ENCODE measurements at regions not wholly inside any gene's neighbourhood (a gene's known extent, or its start where the extent isn't known, plus 50 kb on each side); places are given as distances from the start of the nearest gene placed in this dataset.

DNA sequence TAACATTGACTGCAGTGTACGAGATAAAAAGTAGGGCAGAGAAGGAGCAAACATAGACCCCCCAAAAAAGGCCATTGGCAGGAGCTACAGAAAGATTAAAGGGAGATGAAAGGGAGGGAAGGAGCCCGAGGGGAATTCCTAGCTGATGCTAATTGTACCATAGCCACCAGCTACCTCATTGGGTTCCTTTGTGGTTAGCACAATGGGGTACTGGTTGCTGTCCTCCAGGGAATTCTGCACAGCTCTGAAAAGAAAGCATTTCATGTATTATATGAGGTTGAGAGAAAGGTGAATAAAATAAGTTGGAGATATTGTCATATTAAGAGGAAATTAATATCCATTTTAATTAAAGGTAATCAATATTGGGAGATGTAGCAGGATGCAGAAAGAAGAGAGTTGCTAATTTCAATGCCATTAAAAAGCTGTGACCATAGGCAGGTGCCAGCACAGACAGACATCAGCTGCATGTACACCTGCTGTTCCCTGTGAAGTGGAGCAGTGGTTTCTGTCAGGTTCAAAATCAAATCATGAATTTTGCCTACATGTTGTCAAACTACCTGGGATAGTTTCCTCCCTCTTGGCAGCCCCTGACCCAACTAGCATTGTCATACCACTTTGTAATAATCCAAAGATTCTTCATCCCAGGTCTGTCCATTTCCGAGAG is 185.4 kb upstream of the DLGAP1 start:
- no peaks in the 10 kb centered on the region for H3K27me3 ChIP-seq (ENCODE audit: control insufficient read depth, insufficient read depth, low read length)
- no peaks in the 10 kb centered on the region for H3K9me3 ChIP-seq (ENCODE audit: control insufficient read depth, insufficient read depth, low read depth, low read length)
- no peaks in the 10 kb centered on the region for H3K36me3 ChIP-seq (ENCODE audit: control insufficient read depth, insufficient read depth, low read length)
- H3K27ac ChIP-seq (ENCODE audit: low read depth, low read length) = no peak overlapping the region
- no peak overlapping the region for H3K9ac ChIP-seq (ENCODE audit: low read length)
- no peak overlapping the region for H3K4me3 ChIP-seq (ENCODE audit: low read depth, low read length)
- no peaks in the 10 kb centered on the region for H3K4me1 ChIP-seq (ENCODE audit: control insufficient read depth, insufficient read depth, low read length)

GRCh38 chr18:4639628-4640310 is 184.7 kb upstream of the DLGAP1 start:
- H3K4me3 ChIP-seq (ENCODE audit: low read depth, low read length) = no peak overlapping the region

GRCh38 chr18:4638680-4639079 is 183.6 kb upstream of the DLGAP1 start:
- no peak overlapping the region for H3K27ac ChIP-seq (ENCODE audit: low read depth, low read length)
- no peak overlapping the region for H3K9ac ChIP-seq (ENCODE audit: low read length)
- H3K4me1 ChIP-seq (ENCODE audit: control insufficient read depth, insufficient read depth, low read length) = no peaks in the 10 kb centered on the region
- no peaks in the 10 kb centered on the region for H3K27me3 ChIP-seq (ENCODE audit: control insufficient read depth, insufficient read depth, low read length)
- H3K9me3 ChIP-seq (ENCODE audit: control insufficient read depth, insufficient read depth, low read depth, low read length) = no peaks in the 10 kb centered on the region
- H3K36me3 ChIP-seq (ENCODE audit: control insufficient read depth, insufficient read depth, low read length) = no peaks in the 10 kb centered on the region
- no peak overlapping the region for H3K4me3 ChIP-seq (ENCODE audit: low read depth, low read length)

More at GRCh38 chr18:4639628-4640310, 184.7 kb upstream of the DLGAP1 start:
- H3K36me3 ChIP-seq (ENCODE audit: control insufficient read depth, insufficient read depth, low read length) = no peaks in the 10 kb centered on the region
- H3K9me3 ChIP-seq (ENCODE audit: control insufficient read depth, insufficient read depth, low read depth, low read length) = no peaks in the 10 kb centered on the region
- no peaks in the 10 kb centered on the region for H3K27me3 ChIP-seq (ENCODE audit: control insufficient read depth, insufficient read depth, low read length)
- H3K9ac ChIP-seq (ENCODE audit: low read length) = no peak overlapping the region
- H3K4me1 ChIP-seq (ENCODE audit: control insufficient read depth, insufficient read depth, low read length) = no peaks in the 10 kb centered on the region
- no peak overlapping the region for H3K27ac ChIP-seq (ENCODE audit: low read depth, low read length)

DNA sequence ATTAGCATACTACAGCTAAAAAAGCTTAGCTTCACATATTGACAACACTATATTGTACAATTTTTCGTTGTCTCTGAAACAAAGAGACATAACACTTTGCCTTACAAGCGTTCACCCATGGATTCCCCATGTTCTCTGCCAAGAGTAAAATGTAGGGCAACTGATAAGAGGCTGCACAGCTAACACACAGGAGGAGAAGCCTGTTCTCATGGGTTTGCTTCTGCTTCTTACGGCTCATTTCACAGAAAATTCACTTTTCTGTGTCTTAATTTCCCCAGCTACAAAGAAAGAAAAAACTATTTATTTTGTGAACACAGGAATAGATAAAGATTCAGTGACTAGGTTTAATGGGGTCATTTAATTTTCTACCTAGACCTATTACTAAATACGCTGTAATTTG is 182.8 kb upstream of the DLGAP1 start:
- Histone ChIP-seq H3K4me3 (ENCODE audit: low read depth, low read length) (no peak overlapping the region), H3K4me1 (ENCODE audit: control insufficient read depth, insufficient read depth, low read length) (no peaks in the 10 kb centered on the region)

GRCh38 chr18:4636967-4637366 is 181.9 kb upstream of the DLGAP1 start:
- Histone ChIP-seq H3K9ac (ENCODE audit: low read length) (no peak overlapping the region), H3K9me3 (ENCODE audit: control insufficient read depth, insufficient read depth, low read depth, low read length) (no peaks in the 10 kb centered on the region), H3K27me3 (ENCODE audit: control insufficient read depth, insufficient read depth, low read length) (no peaks in the 10 kb centered on the region), H3K27ac (ENCODE audit: low read depth, low read length) (no peak overlapping the region), H3K4me3 (ENCODE audit: low read depth, low read length) (no peak overlapping the region), H3K36me3 (ENCODE audit: control insufficient read depth, insufficient read depth, low read length) (no peaks in the 10 kb centered on the region), H3K4me1 (ENCODE audit: control insufficient read depth, insufficient read depth, low read length) (no peaks in the 10 kb centered on the region)

More for the DNA sequence above, 182.8 kb upstream of the DLGAP1 start:
- Histone ChIP-seq H3K9me3 (ENCODE audit: control insufficient read depth, insufficient read depth, low read depth, low read length) (no peaks in the 10 kb centered on the region), H3K27me3 (ENCODE audit: control insufficient read depth, insufficient read depth, low read length) (no peaks in the 10 kb centered on the region), H3K27ac (ENCODE audit: low read depth, low read length) (no peak overlapping the region), H3K9ac (ENCODE audit: low read length) (no peak overlapping the region), H3K36me3 (ENCODE audit: control insufficient read depth, insufficient read depth, low read length) (no peaks in the 10 kb centered on the region)

DNA sequence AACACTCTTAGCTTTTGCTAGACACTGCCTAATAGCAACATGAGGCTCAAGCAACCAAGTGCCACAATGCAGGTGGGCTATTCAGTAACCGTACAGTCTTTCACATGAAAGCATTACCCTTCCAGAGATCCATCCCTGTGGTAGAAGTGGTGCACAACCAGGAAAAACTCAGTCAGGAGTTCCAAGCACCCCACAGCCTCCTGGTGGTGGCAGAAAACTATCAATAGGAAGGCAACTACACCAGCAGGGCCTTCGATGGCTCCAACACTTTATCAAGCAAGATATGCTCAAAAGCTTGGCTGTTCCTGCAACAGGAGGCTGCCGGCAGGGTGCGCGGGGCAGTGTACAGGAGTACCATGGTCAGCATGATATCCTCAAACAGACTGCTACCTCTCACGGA is 176.1 kb upstream of the DLGAP1 start:
- H3K27me3 ChIP-seq (ENCODE audit: control insufficient read depth, insufficient read depth, low read length) = no peaks in the 10 kb centered on the region
- no peak overlapping the region for H3K27ac ChIP-seq (ENCODE audit: low read depth, low read length)
- no peak overlapping the region for H3K4me3 ChIP-seq (ENCODE audit: low read depth, low read length)
- no peaks in the 10 kb centered on the region for H3K9me3 ChIP-seq (ENCODE audit: control insufficient read depth, insufficient read depth, low read depth, low read length)
- H3K9ac ChIP-seq (ENCODE audit: low read length) = no peak overlapping the region
- H3K4me1 ChIP-seq (ENCODE audit: control insufficient read depth, insufficient read depth, low read length) = no peaks in the 10 kb centered on the region
- H3K36me3 ChIP-seq (ENCODE audit: control insufficient read depth, insufficient read depth, low read length) = no peaks in the 10 kb centered on the region

DNA sequence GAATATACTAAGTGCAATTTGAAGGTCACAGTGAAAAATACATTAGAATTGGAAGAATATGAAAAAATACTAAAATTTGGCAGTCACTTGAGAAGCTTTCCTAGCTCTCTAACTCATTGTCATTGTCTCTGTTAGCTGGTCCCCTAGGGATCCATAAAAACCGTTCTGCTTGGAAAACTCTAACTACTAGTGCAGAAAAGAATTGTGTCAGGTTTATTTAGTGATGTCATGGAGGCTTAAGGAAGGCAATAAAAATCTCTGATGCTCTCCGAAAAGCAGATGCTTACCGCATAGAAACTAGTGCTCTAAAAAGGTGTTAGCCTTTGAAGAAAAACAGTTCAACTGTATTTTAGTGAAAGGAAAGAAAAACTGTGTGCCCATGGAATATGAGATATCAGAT is 150.1 kb upstream of the DLGAP1 start:
- no peak overlapping the region for H3K27ac ChIP-seq (ENCODE audit: low read depth, low read length)

DNA sequence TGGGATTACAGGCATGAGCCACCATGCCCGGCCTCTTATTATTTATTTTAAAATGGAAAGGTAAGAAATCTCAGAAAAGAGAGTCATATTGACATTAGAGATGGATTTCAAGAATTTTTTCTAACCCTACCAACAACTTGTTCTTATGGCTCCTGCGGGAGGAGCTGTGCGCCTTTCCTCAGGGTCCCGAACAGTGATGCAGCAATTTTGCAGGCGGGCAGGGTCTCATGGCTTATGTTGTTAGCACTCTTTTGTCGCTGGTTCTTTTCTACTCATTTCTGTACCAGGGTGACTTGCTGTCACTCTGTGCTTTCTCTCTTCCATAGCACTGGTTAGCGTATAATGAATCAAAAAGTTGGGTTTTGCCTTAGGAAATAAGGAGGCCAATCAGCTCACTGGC is 148.8 kb upstream of the DLGAP1 start:
- H3K9me3 ChIP-seq (ENCODE audit: control insufficient read depth, insufficient read depth, low read depth, low read length) = no peaks in the 10 kb centered on the region
- no peaks in the 10 kb centered on the region for H3K36me3 ChIP-seq (ENCODE audit: control insufficient read depth, insufficient read depth, low read length)
- H3K4me3 ChIP-seq (ENCODE audit: low read depth, low read length) = no peak overlapping the region
- H3K4me1 ChIP-seq (ENCODE audit: control insufficient read depth, insufficient read depth, low read length) = 0 out of 2 replicates have a peak, but pooled peaks cover 4% of the 10 kb centered on the region
- H3K27ac ChIP-seq (ENCODE audit: low read depth, low read length) = no peak overlapping the region
- H3K9ac ChIP-seq (ENCODE audit: low read length) = no peak overlapping the region
- H3K27me3 ChIP-seq (ENCODE audit: control insufficient read depth, insufficient read depth, low read length) = no peaks in the 10 kb centered on the region

More for the DNA sequence above, 150.1 kb upstream of the DLGAP1 start:
- Histone ChIP-seq H3K4me3 (ENCODE audit: low read depth, low read length) (no peak overlapping the region), H3K9ac (ENCODE audit: low read length) (no peak overlapping the region), H3K27me3 (ENCODE audit: control insufficient read depth, insufficient read depth, low read length) (no peaks in the 10 kb centered on the region), H3K4me1 (ENCODE audit: control insufficient read depth, insufficient read depth, low read length) (peaks cover 4% of the 10 kb centered on the region; the same call in 1 of the 2 replicates), H3K9me3 (ENCODE audit: control insufficient read depth, insufficient read depth, low read depth, low read length) (no peaks in the 10 kb centered on the region), H3K36me3 (ENCODE audit: control insufficient read depth, insufficient read depth, low read length) (no peaks in the 10 kb centered on the region)

- no peaks in the 10 kb centered on the region for H3K36me3 ChIP-seq (ENCODE audit: control insufficient read depth, insufficient read depth, low read length)
- H3K27ac ChIP-seq (ENCODE audit: low read depth, low read length) = no peak overlapping the region
- H3K4me1 ChIP-seq (ENCODE audit: control insufficient read depth, insufficient read depth, low read length) = 0 out of 2 replicates have a peak, but pooled peaks cover 4% of the 10 kb centered on the region
- H3K9me3 ChIP-seq (ENCODE audit: control insufficient read depth, insufficient read depth, low read depth, low read length) = no peaks in the 10 kb centered on the region
- H3K27me3 ChIP-seq (ENCODE audit: control insufficient read depth, insufficient read depth, low read length) = no peaks in the 10 kb centered on the region
- H3K4me3 ChIP-seq (ENCODE audit: low read depth, low read length) = no peak overlapping the region
- no peak overlapping the region for H3K9ac ChIP-seq (ENCODE audit: low read length)
Observed at GRCh38 chr18:4599312-4599711, 144.2 kb upstream of the DLGAP1 start.

GRCh38 chr18:4597301-4597700 is 142.2 kb upstream of the DLGAP1 start:
- Histone ChIP-seq H3K9ac (ENCODE audit: low read length) (no peak overlapping the region), H3K9me3 (ENCODE audit: control insufficient read depth, insufficient read depth, low read depth, low read length) (no peaks in the 10 kb centered on the region), H3K4me3 (ENCODE audit: low read depth, low read length) (no peak overlapping the region), H3K27me3 (ENCODE audit: control insufficient read depth, insufficient read depth, low read length) (no peaks in the 10 kb centered on the region), H3K27ac (ENCODE audit: low read depth, low read length) (no peak overlapping the region), H3K4me1 (ENCODE audit: control insufficient read depth, insufficient read depth, low read length) (no peaks in the 10 kb centered on the region), H3K36me3 (ENCODE audit: control insufficient read depth, insufficient read depth, low read length) (no peaks in the 10 kb centered on the region)

DNA sequence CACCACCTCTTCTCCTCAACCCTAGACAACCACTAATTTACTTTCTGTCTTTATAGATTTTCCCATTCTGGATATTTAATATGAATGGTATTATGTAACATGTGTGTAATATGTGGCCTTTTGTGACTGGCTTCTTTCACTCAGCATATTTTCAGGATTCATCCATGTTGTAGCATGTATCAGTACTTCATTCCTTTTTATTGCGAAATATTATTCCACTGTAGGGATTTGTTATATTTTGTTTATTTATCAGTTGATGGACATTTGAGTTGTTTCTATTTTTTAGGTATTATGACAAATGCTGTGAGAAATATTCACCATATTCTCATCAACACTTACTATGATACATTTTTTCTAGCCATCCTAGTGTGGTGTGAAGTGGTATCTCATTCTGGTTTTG is 138.8 kb upstream of the DLGAP1 start:
- H3K4me3 ChIP-seq (ENCODE audit: low read depth, low read length) = no peak overlapping the region
- no peaks in the 10 kb centered on the region for H3K36me3 ChIP-seq (ENCODE audit: control insufficient read depth, insufficient read depth, low read length)
- H3K27me3 ChIP-seq (ENCODE audit: control insufficient read depth, insufficient read depth, low read length) = no peaks in the 10 kb centered on the region
- no peaks in the 10 kb centered on the region for H3K4me1 ChIP-seq (ENCODE audit: control insufficient read depth, insufficient read depth, low read length)
- no peaks in the 10 kb centered on the region for H3K9me3 ChIP-seq (ENCODE audit: control insufficient read depth, insufficient read depth, low read depth, low read length)
- no peak overlapping the region for H3K9ac ChIP-seq (ENCODE audit: low read length)
- no peak overlapping the region for H3K27ac ChIP-seq (ENCODE audit: low read depth, low read length)
